Activated CD4-positive, alpha-beta T cell treated with anti-CD3 and anti-CD28 coated beads, Interleukin-2, amount 10 ng/mL, durations not matched to agents 24 days and 14 days (primary cell): ENCODE measurements at regions not wholly inside any gene's neighbourhood (a gene's known extent, or its start where the extent isn't known, plus 50 kb on each side); places are given as distances from the start of the nearest gene placed in this dataset.

Source experiments
- DNase-seq: peaks from one replicate; pipeline ENCODE4 v3.0.0; 2022
- H3K27ac Mint-ChIP-seq: one replicate; pipeline ENCODE4 v1.8.0; 2022; ENCODE audit warnings: mild to moderate bottlenecking, mixed read lengths
- H3K27me3 Mint-ChIP-seq: one replicate; pipeline ENCODE4 v1.8.0; 2022; ENCODE audit warnings: mixed read lengths
- H3K36me3 Mint-ChIP-seq: one replicate; pipeline ENCODE4 v1.8.0; 2022; ENCODE audit warnings: low read depth, mild to moderate bottlenecking, mixed read lengths
- H3K4me1 Mint-ChIP-seq: one replicate; pipeline ENCODE4 v1.8.0; 2021; ENCODE audit warnings: mixed read lengths
- H3K4me3 Mint-ChIP-seq: one replicate; pipeline ENCODE4 v1.8.0; 2022; ENCODE audit warnings: mild to moderate bottlenecking, moderate library complexity, mixed read lengths
- H3K9me3 Mint-ChIP-seq: one replicate; pipeline ENCODE4 v1.8.0; 2021; ENCODE audit warnings: mixed read lengths
- intact Hi-C: fragments of 100-400 bp; cut with micrococcal nuclease; formaldehyde crosslinking; loops from one replicate; pipeline ENCODE4 v1.15.1; 2023

GRCh38 chr2:18671363-18671762, 82.0 kb upstream of the NT5C1B start:
- H3K27ac Mint-ChIP-seq, result no peak overlapping the region
- H3K9me3 Mint-ChIP-seq, result peaks cover 23% of the 10 kb centered on the region
- H3K4me3 Mint-ChIP-seq, result no peak overlapping the region
- no peaks in the 10 kb centered on the region for H3K27me3 Mint-ChIP-seq
- H3K4me1 Mint-ChIP-seq, result no peaks in the 10 kb centered on the region
- no peaks in the 10 kb centered on the region for H3K36me3 Mint-ChIP-seq
- intact Hi-C loops, result no loop called here
- no peak for DNase-seq

- no peaks in the 10 kb centered on the region for H3K36me3 Mint-ChIP-seq
- intact Hi-C loops, result no loop called here
- H3K27ac Mint-ChIP-seq, result no peak overlapping the region
These were observed 78.9 kb upstream of the NT5C1B start for GRCh38 chr2:18668221-18668620.

GRCh38 chr2:18664421-18664820, 75.1 kb upstream of the NT5C1B start:
- H3K4me3 Mint-ChIP-seq, result no peak overlapping the region
- H3K27ac Mint-ChIP-seq, result no peak overlapping the region
- no peaks in the 10 kb centered on the region for H3K27me3 Mint-ChIP-seq
- H3K4me1 Mint-ChIP-seq, result no peaks in the 10 kb centered on the region
- H3K36me3 Mint-ChIP-seq, result no peaks in the 10 kb centered on the region
- intact Hi-C loops, result no loop called here
- no peak for DNase-seq
- no peaks in the 10 kb centered on the region for H3K9me3 Mint-ChIP-seq

More at GRCh38 chr2:18668221-18668620, 78.9 kb upstream of the NT5C1B start:
- Mint-ChIP-seq H3K4me3 (no peak overlapping the region), H3K9me3 (peaks cover 17% of the 10 kb centered on the region), H3K27me3 (no peaks in the 10 kb centered on the region), H3K4me1 (no peaks in the 10 kb centered on the region)
- DNase-seq, result no peak

- no peaks in the 10 kb centered on the region for H3K4me1 Mint-ChIP-seq
- no peak overlapping the region for H3K4me3 Mint-ChIP-seq
- intact Hi-C loops, result no loop called here
These were observed 74.5 kb upstream of the NT5C1B start for GRCh38 chr2:18663861-18664260.

GRCh38 chr2:18662689-18663088, 73.3 kb upstream of the NT5C1B start:
- no peak for DNase-seq
- no peak overlapping the region for H3K4me3 Mint-ChIP-seq
- H3K9me3 Mint-ChIP-seq, result no peaks in the 10 kb centered on the region
- intact Hi-C loops, result no loop called here
- H3K4me1 Mint-ChIP-seq, result no peaks in the 10 kb centered on the region
- H3K36me3 Mint-ChIP-seq, result no peaks in the 10 kb centered on the region
- no peak overlapping the region for H3K27ac Mint-ChIP-seq
- peaks cover 2% of the 10 kb centered on the region for H3K27me3 Mint-ChIP-seq

More at GRCh38 chr2:18663861-18664260, 74.5 kb upstream of the NT5C1B start:
- H3K27me3 Mint-ChIP-seq, result no peaks in the 10 kb centered on the region
- H3K9me3 Mint-ChIP-seq, result no peaks in the 10 kb centered on the region
- DNase-seq, result no peak
- H3K27ac Mint-ChIP-seq, result no peak overlapping the region
- H3K36me3 Mint-ChIP-seq, result no peaks in the 10 kb centered on the region

- Mint-ChIP-seq H3K27ac (no peak overlapping the region), H3K9me3 (no peaks in the 10 kb centered on the region), H3K4me1 (no peaks in the 10 kb centered on the region), H3K4me3 (no peak overlapping the region), H3K27me3 (peaks cover 2% of the 10 kb centered on the region), H3K36me3 (no peaks in the 10 kb centered on the region)
- no peak for DNase-seq
- intact Hi-C loops, result no loop called here
These were observed 70.5 kb upstream of the NT5C1B start for GRCh38 chr2:18659915-18660314.

- Mint-ChIP-seq H3K27ac (no peak overlapping the region), H3K9me3 (no peaks in the 10 kb centered on the region), H3K36me3 (no peaks in the 10 kb centered on the region), H3K27me3 (peaks cover 2% of the 10 kb centered on the region), H3K4me1 (no peaks in the 10 kb centered on the region), H3K4me3 (no peak overlapping the region)
- no peak for DNase-seq
- intact Hi-C loops, result no loop called here
These were observed 66.7 kb upstream of the NT5C1B start for GRCh38 chr2:18656048-18656447.

GRCh38 chr2:18651842-18652774, 62.7 kb upstream of the NT5C1B start:
- Mint-ChIP-seq H3K4me3 (no peak overlapping the region), H3K4me1 (no peaks in the 10 kb centered on the region), H3K9me3 (no peaks in the 10 kb centered on the region), H3K36me3 (no peaks in the 10 kb centered on the region), H3K27me3 (no peaks in the 10 kb centered on the region), H3K27ac (no peak overlapping the region)
- no peak for DNase-seq
- intact Hi-C loops, result no loop called here

GRCh38 chr2:18650221-18650620, 60.9 kb upstream of the NT5C1B start:
- intact Hi-C loops, result no loop called here
- no peak overlapping the region for H3K4me3 Mint-ChIP-seq
- H3K27me3 Mint-ChIP-seq, result no peaks in the 10 kb centered on the region
- no peaks in the 10 kb centered on the region for H3K4me1 Mint-ChIP-seq
- no peak for DNase-seq
- H3K36me3 Mint-ChIP-seq, result no peaks in the 10 kb centered on the region
- no peaks in the 10 kb centered on the region for H3K9me3 Mint-ChIP-seq
- H3K27ac Mint-ChIP-seq, result no peak overlapping the region

- H3K4me3 Mint-ChIP-seq, result no peak overlapping the region
- no peak for DNase-seq
- H3K4me1 Mint-ChIP-seq, result no peaks in the 10 kb centered on the region
- no peaks in the 10 kb centered on the region for H3K9me3 Mint-ChIP-seq
- H3K27ac Mint-ChIP-seq, result no peak overlapping the region
- intact Hi-C loops, result no loop called here
- H3K36me3 Mint-ChIP-seq, result no peaks in the 10 kb centered on the region
- no peaks in the 10 kb centered on the region for H3K27me3 Mint-ChIP-seq
These were observed 60.2 kb upstream of the NT5C1B start for GRCh38 chr2:18649502-18650135.

- Mint-ChIP-seq H3K4me1 (no peaks in the 10 kb centered on the region), H3K27me3 (no peaks in the 10 kb centered on the region), H3K4me3 (no peak overlapping the region), H3K36me3 (no peaks in the 10 kb centered on the region), H3K27ac (no peak overlapping the region), H3K9me3 (no peaks in the 10 kb centered on the region)
- intact Hi-C loops, result no loop called here
- no peak for DNase-seq
These were observed 58.8 kb upstream of the NT5C1B start for GRCh38 chr2:18648161-18648560.

- no peak for DNase-seq
- Mint-ChIP-seq H3K4me1 (no peaks in the 10 kb centered on the region), H3K9me3 (no peaks in the 10 kb centered on the region), H3K27ac (no peak overlapping the region), H3K27me3 (no peaks in the 10 kb centered on the region), H3K36me3 (no peaks in the 10 kb centered on the region), H3K4me3 (no peak overlapping the region)
- intact Hi-C loops, result no loop called here
These were observed 58.4 kb upstream of the NT5C1B start for GRCh38 chr2:18647731-18648130.

GRCh38 chr2:18645315-18645714, 55.9 kb upstream of the NT5C1B start:
- intact Hi-C loops, result no loop called here
- Mint-ChIP-seq H3K27me3 (no peaks in the 10 kb centered on the region), H3K4me3 (no peak overlapping the region), H3K9me3 (no peaks in the 10 kb centered on the region), H3K36me3 (no peaks in the 10 kb centered on the region), H3K4me1 (no peaks in the 10 kb centered on the region), H3K27ac (no peak overlapping the region)
- DNase-seq, result no peak

GRCh38 chr2:18644115-18644462, 54.7 kb upstream of the NT5C1B start:
- H3K36me3 Mint-ChIP-seq, result no peaks in the 10 kb centered on the region
- H3K27ac Mint-ChIP-seq, result no peak overlapping the region
- no peaks in the 10 kb centered on the region for H3K4me1 Mint-ChIP-seq
- peaks cover 2% of the 10 kb centered on the region for H3K9me3 Mint-ChIP-seq
- H3K4me3 Mint-ChIP-seq, result no peak overlapping the region
- DNase-seq, result no peak
- H3K27me3 Mint-ChIP-seq, result no peaks in the 10 kb centered on the region
- intact Hi-C loops, result no loop called here
